ENCODE measurements at regions not wholly inside any gene's neighbourhood (a gene's known extent, or its start where the extent isn't known, plus 50 kb on each side); places are given as distances from the start of the nearest gene placed in this dataset.
"Not testable (repeated sequence)": the region's sequence is repeated elsewhere in the genome, so short reads cannot be mapped to it uniquely, and the experiment has no call there.

DNA sequence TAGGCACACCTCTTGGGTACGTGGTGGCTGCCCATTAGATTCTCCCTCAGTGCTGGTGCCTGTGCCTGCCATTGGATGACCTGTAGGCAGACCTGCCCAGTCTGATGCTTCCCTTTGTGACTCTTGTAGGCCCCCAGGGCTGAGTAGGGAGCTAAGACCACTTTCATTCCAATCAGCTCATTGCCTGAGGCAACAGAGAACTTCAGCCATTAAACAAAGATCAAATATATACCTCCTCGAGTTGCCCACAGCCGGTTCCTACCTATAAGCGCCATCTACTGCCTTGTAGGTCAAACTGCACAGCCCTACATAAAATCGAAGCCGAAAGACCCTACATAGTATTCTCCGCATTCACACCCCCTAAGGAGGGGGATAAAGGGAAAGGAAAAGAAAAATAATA is 184.6 kb downstream of the ETAA1 start:
- H3K27ac ChIP-seq, result no peak overlapping the region
- no peaks in the 10 kb centered on the region for H3K27me3 ChIP-seq
- H3K36me3 ChIP-seq, result no peaks in the 10 kb centered on the region
- H3K4me3 ChIP-seq, result no peak overlapping the region
- peaks cover 38% of the 10 kb centered on the region for H3K9me3 ChIP-seq
- H3K4me2 ChIP-seq, result no peak overlapping the region
- H3K9ac ChIP-seq, result no peak overlapping the region
- no peak for TF ChIP-seq Cebpa-rat (IDR thresholded peaks at IDR 0.05)
- H3K4me1 ChIP-seq, result peaks cover 15% of the 10 kb centered on the region
- H4K20me1 ChIP-seq, result no peaks in the 10 kb centered on the region

DNA sequence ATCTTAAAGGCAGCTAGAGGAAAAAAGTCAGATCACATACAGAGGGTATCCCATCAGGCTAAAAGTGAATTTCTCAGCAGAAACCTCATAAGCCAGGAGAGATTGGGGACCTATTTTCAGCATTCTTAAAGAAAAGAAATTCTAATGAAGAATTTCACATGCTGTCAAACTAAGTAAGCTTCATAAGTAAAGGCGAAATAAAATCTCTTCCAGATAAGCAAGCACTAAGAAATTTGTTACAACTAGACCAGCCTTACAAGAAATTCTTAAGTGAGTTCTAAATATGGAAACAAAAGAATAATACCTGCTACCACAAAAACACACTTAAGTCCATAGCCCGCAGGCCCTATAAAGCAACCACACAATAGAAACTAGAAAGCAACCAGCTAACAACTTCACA is 186.1 kb downstream of the ETAA1 start:
- Histone ChIP-seq H3K27me3 (no peaks in the 10 kb centered on the region), H3K4me2 (no peak overlapping the region), H3K4me3 (no peak overlapping the region), H3K27ac (no peak overlapping the region), H4K20me1 (no peaks in the 10 kb centered on the region), H3K9me3 (peaks cover 38% of the 10 kb centered on the region), H3K36me3 (no peaks in the 10 kb centered on the region), H3K4me1 (peaks cover 15% of the 10 kb centered on the region), H3K9ac (no peak overlapping the region)
- TF ChIP-seq Cebpa-rat (IDR thresholded peaks at IDR 0.05), result no peak

DNA sequence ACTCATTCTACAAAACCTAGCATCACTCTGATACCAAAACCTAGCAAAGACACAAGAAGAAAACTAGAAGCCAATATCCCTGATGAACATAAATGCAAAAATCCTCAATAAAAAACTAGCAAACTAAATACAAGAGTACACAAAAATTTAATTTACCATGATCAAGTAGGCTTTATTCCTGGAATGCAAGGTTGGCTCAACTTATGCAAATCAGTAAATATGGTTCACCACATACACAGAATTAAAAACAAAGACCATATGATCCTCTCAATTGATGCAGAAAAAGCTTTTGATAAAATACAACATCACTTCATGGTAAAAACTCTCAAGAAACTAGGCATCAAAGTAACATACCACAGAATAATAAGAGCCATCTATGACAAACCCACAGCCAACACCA is 188.3 kb downstream of the ETAA1 start:
- Histone ChIP-seq H3K9me3 (peaks cover 38% of the 10 kb centered on the region), H3K27me3 (no peaks in the 10 kb centered on the region), H4K20me1 (no peaks in the 10 kb centered on the region), H3K4me3 (no peak overlapping the region), H3K4me1 (no peaks in the 10 kb centered on the region), H3K36me3 (no peaks in the 10 kb centered on the region), H3K27ac (no peak overlapping the region), H3K4me2 (no peak overlapping the region), H3K9ac (no peak overlapping the region)
- no peak for TF ChIP-seq Cebpa-rat (IDR thresholded peaks at IDR 0.05)

DNA sequence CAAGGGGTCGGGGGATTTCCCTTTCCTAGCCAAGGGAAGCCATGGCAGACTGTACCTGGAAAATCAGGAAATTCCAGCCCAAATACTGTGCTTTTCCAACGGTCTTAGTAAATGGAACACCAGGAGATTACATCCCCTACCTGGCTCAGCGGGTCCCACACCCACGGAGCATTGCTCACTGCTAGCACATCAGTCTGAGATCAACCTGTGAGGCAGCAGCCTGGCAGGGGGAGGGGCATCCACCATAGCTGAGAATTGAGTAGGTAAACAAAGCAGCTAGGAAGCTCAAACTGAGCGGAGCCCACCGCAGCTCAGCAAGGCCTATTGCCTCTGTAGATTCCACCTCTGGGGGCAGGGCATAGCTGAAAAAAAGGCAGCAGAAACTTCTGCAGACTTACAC is 192.0 kb downstream of the ETAA1 start:
- H4K20me1 ChIP-seq, H3K27ac ChIP-seq, H3K4me3 ChIP-seq: not testable (repeated sequence)

DNA sequence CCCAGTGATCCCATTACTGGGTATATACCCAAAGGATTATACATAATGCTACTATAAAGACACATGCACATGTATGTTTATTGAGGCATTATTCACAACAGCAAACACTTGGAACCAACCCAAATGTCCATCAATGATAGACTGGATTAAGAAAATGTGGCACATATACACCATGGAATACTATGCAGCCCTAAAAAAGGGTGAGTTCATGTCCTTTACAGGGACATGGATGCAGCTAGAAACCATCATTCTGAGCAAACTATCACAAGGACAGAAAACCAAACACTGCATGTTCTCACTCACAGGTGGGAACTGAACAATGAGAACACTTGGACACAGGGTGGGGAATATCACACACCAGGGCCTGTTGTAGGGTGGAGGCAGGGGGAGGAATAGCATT is 197.4 kb downstream of the ETAA1 start:
- not testable (repeated sequence) for H4K20me1 ChIP-seq, H3K27ac ChIP-seq, H3K27me3 ChIP-seq, H3K9me3 ChIP-seq, H3K4me1 ChIP-seq, H3K9ac ChIP-seq, H3K4me2 ChIP-seq, H3K4me3 ChIP-seq, H3K36me3 ChIP-seq

More for the DNA sequence above, 192.0 kb downstream of the ETAA1 start:
- H3K9me3 ChIP-seq, result peaks cover 14% of the 10 kb centered on the region
- not testable (repeated sequence) for H3K9ac ChIP-seq, H3K4me2 ChIP-seq, H3K36me3 ChIP-seq, H3K27me3 ChIP-seq, H3K4me1 ChIP-seq

DNA sequence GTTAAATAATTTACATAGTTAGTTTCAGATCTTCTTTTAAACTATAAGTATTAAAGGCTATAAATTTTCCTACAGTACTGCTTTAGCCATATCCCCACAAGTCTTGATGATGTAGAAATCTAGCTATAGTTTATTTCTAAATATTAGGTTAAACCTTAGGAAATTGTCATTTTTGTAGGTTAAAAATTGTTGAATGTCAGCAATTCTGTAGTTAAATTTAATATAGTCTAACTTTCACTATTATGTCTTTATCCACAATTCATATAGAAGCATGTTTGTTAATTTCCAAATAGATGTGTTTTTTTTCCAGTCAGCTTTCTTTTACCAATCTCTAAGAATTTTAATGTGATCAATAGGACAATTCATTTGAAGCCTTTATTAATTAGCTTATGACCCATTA is 199.7 kb downstream of the ETAA1 start:
- no peaks in the 10 kb centered on the region for H4K20me1 ChIP-seq
- no peaks in the 10 kb centered on the region for H3K27me3 ChIP-seq
- TF ChIP-seq Cebpa-rat (IDR thresholded peaks at IDR 0.05), result no peak
- no peaks in the 10 kb centered on the region for H3K9me3 ChIP-seq
- H3K4me2 ChIP-seq, result no peak overlapping the region
- no peak overlapping the region for H3K27ac ChIP-seq
- no peaks in the 10 kb centered on the region for H3K4me1 ChIP-seq
- no peaks in the 10 kb centered on the region for H3K36me3 ChIP-seq
- H3K4me3 ChIP-seq, result no peak overlapping the region
- no peak overlapping the region for H3K9ac ChIP-seq

DNA sequence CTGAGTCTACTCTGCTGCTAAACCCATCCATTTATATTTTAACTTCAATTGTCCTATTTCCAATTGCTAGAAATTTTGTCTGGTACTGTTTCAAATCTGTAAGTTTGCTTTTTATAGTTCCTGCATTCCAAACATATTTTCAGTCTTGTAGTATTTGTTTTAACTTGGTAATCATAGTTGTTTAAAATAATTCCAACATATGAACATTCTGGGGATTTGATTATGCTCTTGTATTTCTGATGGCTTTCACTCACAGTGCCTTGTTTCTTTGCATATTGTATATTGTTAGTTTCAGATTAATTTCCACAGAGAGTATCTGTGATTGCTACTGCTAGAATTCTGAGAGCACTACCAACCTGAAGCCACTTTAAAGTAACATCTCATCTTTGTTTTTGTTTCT is 202.4 kb downstream of the ETAA1 start:
- H3K4me3 ChIP-seq, result no peak overlapping the region
- H4K20me1 ChIP-seq, result no peaks in the 10 kb centered on the region
- no peak overlapping the region for H3K27ac ChIP-seq
- no peaks in the 10 kb centered on the region for H3K4me1 ChIP-seq
- TF ChIP-seq Cebpa-rat (IDR thresholded peaks at IDR 0.05), result no peak
- no peaks in the 10 kb centered on the region for H3K27me3 ChIP-seq
- no peak overlapping the region for H3K4me2 ChIP-seq
- H3K36me3 ChIP-seq, result no peaks in the 10 kb centered on the region
- H3K9ac ChIP-seq, result no peak overlapping the region
- no peaks in the 10 kb centered on the region for H3K9me3 ChIP-seq

DNA sequence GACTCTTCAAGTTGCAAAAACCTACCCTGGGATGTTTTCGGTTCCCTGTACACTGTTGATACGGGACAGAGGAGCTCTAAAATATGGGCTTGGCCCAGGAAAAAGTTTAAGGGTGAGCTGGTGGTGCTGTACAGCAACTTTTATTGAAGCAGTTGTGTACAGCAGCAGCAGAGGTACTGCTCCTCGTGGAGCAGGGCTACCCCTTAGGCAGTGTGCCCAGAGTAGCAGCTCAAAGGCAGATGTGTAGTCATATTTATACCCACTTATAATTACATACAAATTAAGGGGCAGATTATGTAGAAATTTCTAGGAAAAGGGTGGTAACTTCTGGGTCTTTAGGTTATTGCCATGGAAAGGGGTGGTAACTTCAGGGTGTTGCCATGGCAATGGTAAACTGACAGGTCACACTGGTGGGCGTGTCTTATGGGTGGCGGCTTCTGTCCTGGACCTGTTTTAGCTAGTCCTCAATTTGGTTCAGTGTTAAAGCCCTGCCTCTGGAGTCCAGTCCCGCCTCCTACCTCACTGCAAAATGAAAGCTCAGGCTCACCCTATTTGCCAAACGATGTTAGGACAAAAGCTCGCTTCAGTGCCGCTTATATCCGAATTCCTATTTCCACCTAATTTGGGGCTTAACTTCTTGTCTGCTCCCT is 203.2 kb downstream of the ETAA1 start:
- H3K27ac ChIP-seq, result no peak overlapping the region

DNA sequence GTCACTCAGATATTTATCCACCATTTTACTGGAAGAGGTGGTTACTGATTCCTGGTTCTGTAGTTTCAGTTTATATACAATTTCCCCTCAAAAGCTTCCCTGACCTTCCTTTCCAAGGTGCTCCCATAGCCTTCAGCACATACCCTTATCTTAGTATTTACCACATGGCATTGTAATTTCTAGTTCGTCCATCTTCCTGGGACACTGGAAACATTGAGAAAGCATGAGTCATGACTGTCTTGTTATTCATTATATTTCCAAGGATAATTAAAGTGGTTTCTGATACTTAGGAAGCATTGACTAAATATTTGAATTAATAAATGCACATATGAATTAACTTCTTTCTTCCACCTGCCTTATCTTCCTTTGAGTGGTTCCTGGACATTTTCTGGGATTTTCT is 203.8 kb downstream of the ETAA1 start:
- H3K4me1 ChIP-seq, result no peaks in the 10 kb centered on the region
- no peak overlapping the region for H3K4me2 ChIP-seq
- no peaks in the 10 kb centered on the region for H4K20me1 ChIP-seq
- H3K9ac ChIP-seq, result no peak overlapping the region
- no peaks in the 10 kb centered on the region for H3K27me3 ChIP-seq
- TF ChIP-seq Cebpa-rat (IDR thresholded peaks at IDR 0.05), result no peak
- no peak overlapping the region for H3K4me3 ChIP-seq
- no peaks in the 10 kb centered on the region for H3K36me3 ChIP-seq
- H3K9me3 ChIP-seq, result no peaks in the 10 kb centered on the region
- no peak overlapping the region for H3K27ac ChIP-seq

More for the DNA sequence above, 203.2 kb downstream of the ETAA1 start:
- Histone ChIP-seq H3K4me3 (no peak overlapping the region), H4K20me1 (no peaks in the 10 kb centered on the region), H3K36me3 (no peaks in the 10 kb centered on the region), H3K4me1 (no peaks in the 10 kb centered on the region), H3K27me3 (no peaks in the 10 kb centered on the region), H3K4me2 (no peak overlapping the region), H3K9me3 (no peaks in the 10 kb centered on the region), H3K9ac (no peak overlapping the region)
- no peak for TF ChIP-seq Cebpa-rat (IDR thresholded peaks at IDR 0.05)

DNA sequence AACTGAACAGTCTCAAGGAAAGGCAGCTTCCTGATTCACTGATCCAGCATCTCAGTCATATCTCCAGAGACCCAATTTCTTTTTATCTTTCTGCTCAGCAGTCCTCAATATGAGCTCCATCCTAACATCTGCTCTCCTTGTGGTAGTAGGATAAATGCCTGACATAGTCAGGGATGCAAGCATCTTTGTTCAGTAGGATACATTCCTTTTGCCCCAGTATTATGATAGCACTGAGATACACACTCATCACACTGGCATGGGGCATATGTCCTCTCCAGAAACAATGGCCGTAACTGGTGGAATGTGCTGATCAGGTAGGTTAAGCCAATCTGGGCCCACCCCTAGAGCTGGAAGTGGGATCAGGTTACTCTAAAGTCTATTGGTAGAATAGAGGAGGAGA is 207.2 kb downstream of the ETAA1 start:
- Histone ChIP-seq H3K4me2 (no peak overlapping the region), H3K4me3 (no peak overlapping the region), H3K9ac (no peak overlapping the region), H3K36me3 (no peaks in the 10 kb centered on the region), H4K20me1 (no peaks in the 10 kb centered on the region), H3K9me3 (no peaks in the 10 kb centered on the region), H3K4me1 (no peaks in the 10 kb centered on the region), H3K27ac (no peak overlapping the region), H3K27me3 (no peaks in the 10 kb centered on the region)
- no peak for TF ChIP-seq Cebpa-rat (IDR thresholded peaks at IDR 0.05)

DNA sequence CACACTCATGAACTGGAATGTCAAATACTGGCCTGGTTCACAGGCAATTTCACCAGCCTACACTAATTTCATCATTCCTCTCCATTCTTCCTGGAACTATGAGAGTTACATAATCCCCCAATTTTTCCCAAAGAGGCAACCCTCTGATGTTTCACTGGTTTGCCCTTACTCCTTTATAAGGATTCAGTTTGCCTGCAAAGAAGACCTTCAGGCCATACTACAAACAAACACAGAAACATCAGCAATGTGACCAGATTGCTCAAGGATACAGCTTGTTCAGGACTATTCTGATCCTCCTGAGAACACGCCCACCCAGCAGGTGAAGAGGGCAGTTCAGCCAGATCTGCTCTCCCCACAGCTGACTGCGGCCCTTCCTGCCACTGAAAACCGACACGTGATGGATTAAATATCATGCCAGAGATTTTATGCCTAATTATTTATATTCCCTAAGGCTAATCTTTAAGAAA is 215.5 kb downstream of the ETAA1 start:
- Histone ChIP-seq H3K4me3 (no peak overlapping the region), H3K27ac (no peak overlapping the region), H4K20me1 (no peaks in the 10 kb centered on the region), H3K9me3 (no peaks in the 10 kb centered on the region), H3K4me2 (no peak overlapping the region), H3K4me1 (peaks cover 10% of the 10 kb centered on the region), H3K36me3 (no peaks in the 10 kb centered on the region), H3K27me3 (no peaks in the 10 kb centered on the region), H3K9ac (no peak overlapping the region)
- no peak for TF ChIP-seq Cebpa-rat (IDR thresholded peaks at IDR 0.05)

Measured in BLaER1 (cell line).